Astrocyte of the cerebellum (primary cell): ENCODE measurements at regions not wholly inside any gene's neighbourhood (a gene's known extent, or its start where the extent isn't known, plus 50 kb on each side); places are given as distances from the start of the nearest gene placed in this dataset.

ENCODE experiments used
- DNase-seq: peaks from one replicate; pipeline ENCODE4 v3.0.0-alpha.2; 2011; ENCODE audit warnings: low read depth
- H3K4me3 ChIP-seq: 2 replicates; pipeline ENCODE4 v1.5.1; 2011; ENCODE audit warnings: mild to moderate bottlenecking, low read depth, low read length, moderate library complexity
- in situ Hi-C: cut with HindIII; loops from 2 replicates; pipeline ENCODE4 v1.10.0; 2017; ENCODE audit warnings: low sequenced_read_pairs
- TF ChIP-seq, protein P1 (sequence below): IDR thresholded peaks from 2 replicates; pipeline ENCODE4 v1.5.1; 2012; ENCODE audit warnings: low read length, low read depth, moderate library complexity, mild to moderate bottlenecking; ENCODE audit errors: missing control alignments

DNA sequence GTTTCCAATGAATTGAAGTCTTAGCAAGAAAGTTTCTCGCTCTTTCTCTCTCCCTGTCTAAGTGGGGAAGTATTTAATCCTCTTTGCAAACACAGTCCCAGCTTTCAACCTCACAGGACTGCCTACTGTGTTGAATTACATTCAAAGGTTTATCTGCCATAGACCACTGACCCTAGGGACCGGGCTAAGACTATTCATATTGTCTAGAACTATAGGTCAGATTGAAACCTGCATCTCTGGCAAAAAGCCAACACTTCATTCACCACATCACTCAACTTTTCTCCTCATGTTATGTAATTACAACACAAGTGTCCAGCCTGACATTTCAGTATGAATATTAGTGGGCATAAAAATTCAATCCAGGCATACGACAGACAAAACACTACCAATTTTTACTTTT lies 314.7 kb upstream of the RSPO3 start:
- TF ChIP-seq, protein P1, sequence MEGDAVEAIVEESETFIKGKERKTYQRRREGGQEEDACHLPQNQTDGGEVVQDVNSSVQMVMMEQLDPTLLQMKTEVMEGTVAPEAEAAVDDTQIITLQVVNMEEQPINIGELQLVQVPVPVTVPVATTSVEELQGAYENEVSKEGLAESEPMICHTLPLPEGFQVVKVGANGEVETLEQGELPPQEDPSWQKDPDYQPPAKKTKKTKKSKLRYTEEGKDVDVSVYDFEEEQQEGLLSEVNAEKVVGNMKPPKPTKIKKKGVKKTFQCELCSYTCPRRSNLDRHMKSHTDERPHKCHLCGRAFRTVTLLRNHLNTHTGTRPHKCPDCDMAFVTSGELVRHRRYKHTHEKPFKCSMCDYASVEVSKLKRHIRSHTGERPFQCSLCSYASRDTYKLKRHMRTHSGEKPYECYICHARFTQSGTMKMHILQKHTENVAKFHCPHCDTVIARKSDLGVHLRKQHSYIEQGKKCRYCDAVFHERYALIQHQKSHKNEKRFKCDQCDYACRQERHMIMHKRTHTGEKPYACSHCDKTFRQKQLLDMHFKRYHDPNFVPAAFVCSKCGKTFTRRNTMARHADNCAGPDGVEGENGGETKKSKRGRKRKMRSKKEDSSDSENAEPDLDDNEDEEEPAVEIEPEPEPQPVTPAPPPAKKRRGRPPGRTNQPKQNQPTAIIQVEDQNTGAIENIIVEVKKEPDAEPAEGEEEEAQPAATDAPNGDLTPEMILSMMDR: no peak
- H3K4me3 ChIP-seq: no peak overlapping the region
- in situ Hi-C loops: loop anchor here (10.0 kb wide), 1 partner anchor 311 kb away; the partner anchor contains the start of gene RSPO3
- DNase-seq: no peak

DNA sequence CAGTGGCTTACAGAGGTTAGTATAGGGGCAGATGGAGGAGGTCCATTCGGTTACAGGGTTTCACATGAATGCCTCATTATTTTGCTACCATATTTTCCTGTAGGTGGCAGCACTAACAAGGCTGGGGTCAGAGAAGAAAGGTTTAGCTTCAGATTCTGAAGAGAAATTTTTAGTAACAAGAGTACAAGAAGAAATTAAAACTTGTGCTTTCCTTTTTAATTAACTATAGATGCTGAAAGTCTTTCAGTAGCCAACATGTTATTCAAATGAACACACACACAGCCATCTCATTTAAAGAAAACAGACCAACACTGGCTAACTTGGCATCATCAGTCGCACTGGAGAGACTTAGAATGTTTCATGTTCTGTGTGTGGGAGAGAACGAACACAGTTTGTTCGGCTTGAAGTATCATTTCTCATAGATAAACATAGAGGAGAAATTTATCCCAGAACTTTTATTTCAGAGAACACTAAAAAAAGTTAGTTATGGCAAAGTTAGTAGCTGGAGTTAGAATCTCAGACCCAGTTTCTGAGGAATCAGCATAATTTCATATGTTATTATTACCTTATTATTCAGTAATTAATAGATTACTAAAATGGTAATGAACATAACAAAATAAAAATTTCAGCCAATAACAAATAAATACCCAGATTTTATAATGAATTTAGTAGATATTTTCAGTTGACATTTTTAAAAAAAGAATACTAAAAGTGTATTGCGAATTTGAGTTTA lies 314.0 kb upstream of the RSPO3 start:
- no peak overlapping the region for H3K4me3 ChIP-seq
- in situ Hi-C loops: loop anchor here (10.0 kb wide), 1 partner anchor 310 kb away; the partner anchor contains the start of gene RSPO3
- TF ChIP-seq, protein P1: peak; percentile 77
- DNase-seq: peak; percentile 39

DNA sequence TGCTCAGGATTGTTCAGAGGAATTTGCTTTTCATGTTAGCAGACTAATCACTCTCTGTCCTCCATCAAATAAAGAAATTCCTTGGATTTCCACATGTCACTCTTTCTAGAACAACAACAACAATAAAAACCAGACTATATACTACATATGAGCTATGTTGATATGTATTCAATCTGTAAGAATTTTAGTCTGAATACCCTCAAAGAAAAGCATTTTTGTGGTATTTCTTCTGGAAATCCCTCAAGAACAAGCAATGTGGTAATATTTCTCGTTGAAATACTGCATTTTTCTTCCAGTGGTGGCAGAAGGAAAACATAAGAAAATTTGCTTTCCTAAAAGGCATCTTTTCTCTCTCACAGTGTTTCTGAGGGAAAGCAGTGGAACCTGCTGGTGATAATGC lies 312.6 kb upstream of the RSPO3 start:
- in situ Hi-C loops: loop anchor here (10.0 kb wide), 1 partner anchor 309 kb away; the partner anchor contains the start of gene RSPO3
- H3K4me3 ChIP-seq: no peak overlapping the region
- TF ChIP-seq, protein P1: no peak
- DNase-seq: peak; percentile 32

DNA sequence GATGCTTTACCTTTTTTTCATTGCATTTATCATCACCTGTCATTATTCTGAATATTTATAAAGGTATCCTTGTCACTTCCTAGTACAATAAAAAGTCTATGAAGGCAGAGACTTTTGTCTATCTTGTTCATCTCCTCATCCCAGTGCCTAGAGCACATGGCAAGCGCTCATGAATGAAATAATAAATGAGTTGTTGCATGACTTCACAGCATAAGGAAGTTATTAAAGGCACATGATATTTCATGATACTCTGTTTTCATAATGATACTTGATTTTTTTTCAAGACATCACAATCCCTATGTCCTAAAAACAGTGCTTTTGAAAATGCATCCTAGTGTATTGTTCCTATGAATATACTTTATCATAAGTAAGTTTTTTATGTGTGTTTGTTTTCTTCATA lies 310.6 kb upstream of the RSPO3 start:
- no peak for DNase-seq
- no peak overlapping the region for H3K4me3 ChIP-seq
- in situ Hi-C loops: loop anchor here (10.0 kb wide), 1 partner anchor 307 kb away; the partner anchor contains the start of gene RSPO3
- TF ChIP-seq, protein P1: no peak

DNA sequence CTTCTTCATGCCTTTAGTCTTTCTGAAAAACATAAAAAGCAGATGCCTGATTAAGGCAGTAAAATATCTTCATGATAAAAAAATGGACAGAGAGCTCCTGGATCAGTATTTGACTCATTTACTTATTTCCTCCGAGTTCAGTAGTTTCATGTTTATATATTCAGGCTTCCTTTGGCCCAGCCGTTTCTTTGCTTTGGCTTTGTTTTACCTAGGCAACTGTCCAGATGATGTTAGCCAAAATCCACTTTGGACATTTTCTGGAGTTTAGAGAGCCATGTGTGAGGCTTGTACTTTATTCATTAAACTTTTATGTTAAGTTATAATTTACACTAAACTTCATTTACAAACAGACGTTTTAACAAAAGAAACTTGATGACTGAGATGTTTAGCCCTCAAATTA lies 307.1 kb upstream of the RSPO3 start:
- in situ Hi-C loops: no loop called here
- TF ChIP-seq, protein P1: no peak
- DNase-seq: peak; percentile 65
- no peak overlapping the region for H3K4me3 ChIP-seq

DNA sequence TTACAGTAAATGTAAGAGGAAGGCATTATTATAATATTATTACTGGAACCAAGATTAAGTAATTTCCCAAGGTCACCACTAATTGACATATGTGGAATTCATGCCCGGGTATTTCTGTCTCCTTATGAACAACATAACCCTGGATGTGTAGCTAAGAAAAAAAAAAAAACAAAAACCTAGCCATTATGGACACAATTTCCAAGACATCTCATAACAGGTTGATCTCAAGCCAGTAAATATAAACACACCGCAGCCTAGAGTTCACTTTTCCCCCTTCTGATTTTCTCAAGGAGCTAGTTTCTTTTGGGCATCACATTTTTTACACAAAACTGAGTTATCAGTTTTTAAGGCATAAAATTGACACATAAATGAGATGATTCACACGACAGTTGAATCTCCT lies 306.5 kb upstream of the RSPO3 start:
- no peak overlapping the region for H3K4me3 ChIP-seq
- in situ Hi-C loops: no loop called here
- TF ChIP-seq, protein P1: no peak
- DNase-seq: no peak
